GM12878 (cell line): ENCODE measurements at regions not wholly inside any gene's neighbourhood (a gene's known extent, or its start where the extent isn't known, plus 50 kb on each side); places are given as distances from the start of the nearest gene placed in this dataset.

ENCODE experiments used
- ATAC-seq: fragments of 200-7000 bp; cut with Tn5 transposase; 3 replicates; pipeline ENCODE4 v1.9.1; 2020; ENCODE audit warnings: mild to moderate bottlenecking, moderate library complexity
- BruUV-seq: library from RNA; stranded (reverse); fragments of 400-500 nt; replicated peaks from 2 replicates; lab custom pipeline; 2021; lab: Mats Ljungman, UMichigan
- CTCF ChIA-PET: fragments of 300-600 bp; sonication (Branson Sonifier 250); formaldehyde crosslinking; extraction: SDS; loops from one replicate; lab custom pipeline; 2021; ENCODE audit warnings: inconsistent platforms; lab: Yijun Ruan, JAX
- POLR2A ChIA-PET: fragments of 350-600 bp; formaldehyde crosslinking; extraction: SDS; loops from one replicate; lab custom pipeline; 2021; ENCODE audit warnings: inconsistent platforms; lab: Charles Lee
- RAD21 ChIA-PET: fragments of 300-600 bp; sonication (Branson Sonifier 250); formaldehyde crosslinking; loops from one replicate; lab custom pipeline; 2023; ENCODE audit warnings: antibody characterized with exemption; ENCODE audit not compliant: unreplicated experiment; lab: Charles Lee
- SMC1A ChIA-PET: fragments of 300-600 bp; sonication (Branson Sonifier 250); formaldehyde crosslinking; loops from one replicate; lab custom pipeline; 2023; ENCODE audit not compliant: unreplicated experiment, uncharacterized antibody; lab: Charles Lee
- DNase-seq: peaks from one replicate; pipeline ENCODE4 v3.0.0-alpha.2; 2011; ENCODE audit warnings: low read depth, low spot score
- FAIRE-seq: peaks from 3 replicates; lab custom pipeline; 2011; peaks lifted over from hg19 to GRCh38; lab: Jason Lieb, UNC
- H2AFZ ChIP-seq: 2 replicates; pipeline ENCODE4 v1.6.0; 2011; ENCODE audit warnings: low read depth, low read length, control low read depth; ENCODE audit not compliant: control insufficient read depth
- H3K27ac ChIP-seq: 2 replicates; pipeline ENCODE4 v1.5.1; 2011; ENCODE audit warnings: control low read depth; ENCODE audit not compliant: control insufficient read depth, insufficient read depth
- H3K27me3 ChIP-seq, 2 experiments: replicated peaks in 1 of 2; 2 replicates each; pipeline versions ENCODE4 v1.6.0 to v1.6.1; 2011; ENCODE audit warnings: low read length in 1 of 2; ENCODE audit not compliant: control insufficient read depth in 2 of 2, insufficient read depth in 2 of 2
- H3K36me3 ChIP-seq, 2 experiments: 2 replicates each; pipeline ENCODE4 v1.5.1; 2011; ENCODE audit warnings: low read length in 1 of 2; ENCODE audit not compliant: control insufficient read depth in 2 of 2, insufficient read depth in 2 of 2
- H3K4me1 ChIP-seq: 2 replicates; pipeline ENCODE4 v1.6.1; 2011; ENCODE audit warnings: mild to moderate bottlenecking, low read length, moderate library complexity, mixed read lengths; ENCODE audit not compliant: control insufficient read depth, insufficient read depth
- H3K4me2 ChIP-seq: 2 replicates; pipeline ENCODE4 v1.6.0; 2011; ENCODE audit warnings: control low read depth; ENCODE audit not compliant: control insufficient read depth, insufficient read depth
- H3K4me3 ChIP-seq: fragments of 200-600 bp; sonication (generic); 2 replicates; pipeline ENCODE4 v1.5.1; 2016
- H3K79me2 ChIP-seq: 2 replicates; pipeline ENCODE4 v1.6.0; 2011; ENCODE audit warnings: low read length; ENCODE audit not compliant: control insufficient read depth, insufficient read depth
- H3K9ac ChIP-seq: 2 replicates; pipeline ENCODE4 v1.8.0; 2011; ENCODE audit warnings: low read length, control low read depth, mixed read lengths; ENCODE audit not compliant: control insufficient read depth, insufficient read depth
- H3K9me3 ChIP-seq: replicated peaks from 3 replicates; pipeline ENCODE4 v1.5.1; 2011; ENCODE audit warnings: mild to moderate bottlenecking, low read length; ENCODE audit not compliant: control insufficient read depth, insufficient read depth
- H4K20me1 ChIP-seq: 2 replicates; pipeline ENCODE4 v1.6.0; 2011; ENCODE audit not compliant: control insufficient read depth, insufficient read depth
- BCLAF1 ChIP-seq: fragments of 450-650 bp; IDR thresholded peaks from 2 replicates; pipeline ENCODE4 v1.6.1; 2017; ENCODE audit warnings: antibody characterized with exemption, mild to moderate bottlenecking, moderate library complexity
- CTCF ChIP-seq, 3 experiments: IDR thresholded peaks in 2 of 3; conservative IDR thresholded peaks in 1 of 3; 2 replicates each; pipeline ENCODE4 v1.5.1; 2011; ENCODE audit warnings: low read depth in 3 of 3, low read length in 3 of 3, mild to moderate bottlenecking in 3 of 3, control low read depth in 2 of 3, moderate library complexity in 2 of 3, inconsistent platforms in 1 of 3, mixed read lengths in 1 of 3; ENCODE audit not compliant: control insufficient read depth in 2 of 3, insufficient read depth in 1 of 3; ENCODE audit errors: extremely low read depth in 1 of 3
- IKZF2 ChIP-seq, 2 experiments: fragments of 450-650 bp; IDR thresholded peaks; 2 replicates each; pipeline ENCODE4 v1.6.1; 2017; ENCODE audit warnings: mild to moderate bottlenecking in 2 of 2, moderate library complexity in 2 of 2
- MTA2 ChIP-seq: fragments of 450-650 bp; IDR thresholded peaks from 2 replicates; pipeline ENCODE4 v1.6.1; 2016; ENCODE audit warnings: low read depth, mild to moderate bottlenecking, moderate library complexity
- MYB ChIP-seq: fragments of 150-350 bp; IDR thresholded peaks from 2 replicates; pipeline ENCODE4 v1.6.1; 2014; ENCODE audit warnings: mild to moderate bottlenecking, low read depth, low read length, borderline replicate concordance
- NR2C2 ChIP-seq: IDR thresholded peaks from 2 replicates; pipeline ENCODE4 v1.6.1; 2011; ENCODE audit warnings: borderline replicate concordance, low read depth; ENCODE audit not compliant: control insufficient read depth, insufficient read length
- PAX5 ChIP-seq: IDR thresholded peaks from 2 replicates; pipeline ENCODE4 v1.6.1; 2011; ENCODE audit warnings: low read depth, low read length, borderline replicate concordance
- TBL1XR1 ChIP-seq: IDR thresholded peaks from 2 replicates; pipeline ENCODE4 v1.6.1; 2012; ENCODE audit warnings: low read depth, low read length, improper control_type of control experiment
- TCF12 ChIP-seq: IDR thresholded peaks from 2 replicates; pipeline ENCODE4 v1.6.1; 2011; ENCODE audit warnings: low read depth, mild to moderate bottlenecking, low read length
- ZNF274 ChIP-seq: IDR thresholded peaks from one replicate; pipeline ENCODE4 v1.8.0; 2011; ENCODE audit not compliant: insufficient read length, insufficient read depth
- WGBS: methylation state at CpG from one replicate; pipeline ENCODE4 v1.1.6; 2016; ENCODE audit warnings: low lambda C conversion rate; ENCODE audit not compliant: insufficient replicate concordance, insufficient coverage; ENCODE audit errors: missing lambda C conversion rate; 5-methylcytosine and 5-hydroxymethylcytosine counted together
- in situ Hi-C: fragments of 300-500 bp; cut with MboI; formaldehyde crosslinking; loops from 9 replicates; pipeline ENCODE4 v1.14.3; 2018; ENCODE audit warnings: mixed read lengths
- intact Hi-C: fragments of 100-400 bp; cut with micrococcal nuclease; formaldehyde crosslinking; loops from one replicate; pipeline ENCODE4 v1.14.2; 2022; ENCODE audit not compliant: unreplicated experiment
- TF ChIP-seq, protein P1 (sequence below): fragments of 450-650 bp; IDR thresholded peaks from 2 replicates; pipeline ENCODE4 v1.6.1; 2018; ENCODE audit warnings: mild to moderate bottlenecking, low read depth, moderate library complexity; ENCODE audit not compliant: partially characterized antibody

GRCh38 chrX:95875661-95876060 is 809.0 kb upstream of the DIAPH2 start (continued):
- no peak for TF ChIP-seq BCLAF1
- no peak for TF ChIP-seq ZNF274
- no peak for TF ChIP-seq TCF12
- TF ChIP-seq MTA2, result no peak
- TF ChIP-seq, protein P1, sequence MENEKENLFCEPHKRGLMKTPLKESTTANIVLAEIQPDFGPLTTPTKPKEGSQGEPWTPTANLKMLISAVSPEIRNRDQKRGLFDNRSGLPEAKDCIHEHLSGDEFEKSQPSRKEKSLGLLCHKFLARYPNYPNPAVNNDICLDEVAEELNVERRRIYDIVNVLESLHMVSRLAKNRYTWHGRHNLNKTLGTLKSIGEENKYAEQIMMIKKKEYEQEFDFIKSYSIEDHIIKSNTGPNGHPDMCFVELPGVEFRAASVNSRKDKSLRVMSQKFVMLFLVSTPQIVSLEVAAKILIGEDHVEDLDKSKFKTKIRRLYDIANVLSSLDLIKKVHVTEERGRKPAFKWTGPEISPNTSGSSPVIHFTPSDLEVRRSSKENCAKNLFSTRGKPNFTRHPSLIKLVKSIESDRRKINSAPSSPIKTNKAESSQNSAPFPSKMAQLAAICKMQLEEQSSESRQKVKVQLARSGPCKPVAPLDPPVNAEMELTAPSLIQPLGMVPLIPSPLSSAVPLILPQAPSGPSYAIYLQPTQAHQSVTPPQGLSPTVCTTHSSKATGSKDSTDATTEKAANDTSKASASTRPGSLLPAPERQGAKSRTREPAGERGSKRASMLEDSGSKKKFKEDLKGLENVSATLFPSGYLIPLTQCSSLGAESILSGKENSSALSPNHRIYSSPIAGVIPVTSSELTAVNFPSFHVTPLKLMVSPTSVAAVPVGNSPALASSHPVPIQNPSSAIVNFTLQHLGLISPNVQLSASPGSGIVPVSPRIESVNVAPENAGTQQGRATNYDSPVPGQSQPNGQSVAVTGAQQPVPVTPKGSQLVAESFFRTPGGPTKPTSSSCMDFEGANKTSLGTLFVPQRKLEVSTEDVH, result no peak
- no peak for TF ChIP-seq TBL1XR1
- TF ChIP-seq MYB, result no peak
- no peak for TF ChIP-seq IKZF2 (IDR thresholded peaks at IDR 0.05)

DNA sequence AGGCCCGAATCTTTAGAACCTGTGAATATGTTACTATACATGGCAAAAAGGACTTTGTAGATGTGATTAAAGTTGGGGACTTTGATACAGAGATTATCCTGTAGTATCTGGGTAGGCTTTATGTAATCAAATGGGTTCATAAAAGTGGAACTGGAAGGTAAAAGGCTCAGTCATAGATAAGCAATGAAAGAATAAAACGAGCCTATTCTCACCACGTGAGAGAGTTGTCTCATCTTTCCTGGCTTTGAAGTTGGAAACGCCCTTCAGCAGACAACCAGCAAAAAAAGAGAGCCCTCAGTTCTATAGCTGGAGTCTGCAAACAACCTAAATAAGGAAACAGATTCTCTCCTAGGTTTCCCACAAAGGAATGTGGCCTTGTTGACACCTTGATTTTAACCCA is 805.8 kb upstream of the DIAPH2 start:
- Histone ChIP-seq H3K9me3 (no peaks in the 10 kb centered on the region), H3K4me2 (no peak overlapping the region), H4K20me1 (no peaks in the 10 kb centered on the region), H3K27ac (no peak overlapping the region), H2AFZ (no peak overlapping the region), H3K4me3 (no peak overlapping the region), H3K79me2 (no peaks in the 10 kb centered on the region), H3K4me1 (no peaks in the 10 kb centered on the region), H3K9ac (no peak overlapping the region), H3K36me3 (no peaks in the 10 kb centered on the region), H3K27me3 (no peaks in the 10 kb centered on the region)
- DNase-seq, result no peak
- ChIA-PET CTCF (no interaction called here), POLR2A (no interaction called here), SMC1A (no interaction called here), RAD21 (no interaction called here)
- intact Hi-C loops, result no loop called here
- no peak for FAIRE-seq
- TF ChIP-seq NR2C2, result no peak
- no peak for TF ChIP-seq PAX5
- no peak for TF ChIP-seq CTCF (IDR thresholded peaks at IDR 0.05 in 2 of 3, conservative IDR thresholded peaks at IDR 0.05 in 1 of 3; ENCODE audit: control insufficient read depth in 2 of 3, extremely low read depth in 1 of 3, insufficient read depth in 1 of 3, low read depth in 3 of 3, low read length in 3 of 3)
- in situ Hi-C loops, result no loop called here
- no TSS peak for BruUV-seq
- no peak for ATAC-seq
- whole genome bisulfite sequencing, result 8% methylated on average over 4 of the region's 4 CpGs
